Tibial nerve (tissue), 4 donors: ENCODE measurements at regions not wholly inside any gene's neighbourhood (a gene's known extent, or its start where the extent isn't known, plus 50 kb on each side); places are given as distances from the start of the nearest gene placed in this dataset.

Experiments
- EP300 ChIP-seq, 2 donors: sonication (generic); formaldehyde crosslinking; IDR thresholded peaks; one replicate each; pipeline ENCODE4 v1.6.1; 2017; ENCODE audit warnings: antibody characterized with exemption in 2 of 2, mild to moderate bottlenecking in 1 of 2
- POLR2A ChIP-seq, 2 donors: fragments of 450-650 bp; IDR thresholded peaks; one replicate each; pipeline ENCODE4 v1.6.1; 2017; ENCODE audit warnings: antibody characterized with exemption in 2 of 2, mild to moderate bottlenecking in 2 of 2, moderate library complexity in 2 of 2
- TF ChIP-seq, protein P1 (sequence below), 5 experiments: fragments of 200-600 bp in 3 of 5; fragments of 450-650 bp in 2 of 5; sonication (generic) in 3 of 5; IDR thresholded peaks; one replicate each; pipeline ENCODE4 v1.5.1; 2016 to 2019; ENCODE audit warnings: antibody characterized with exemption in 5 of 5, mild to moderate bottlenecking in 3 of 5, moderate library complexity in 2 of 5

DNA sequence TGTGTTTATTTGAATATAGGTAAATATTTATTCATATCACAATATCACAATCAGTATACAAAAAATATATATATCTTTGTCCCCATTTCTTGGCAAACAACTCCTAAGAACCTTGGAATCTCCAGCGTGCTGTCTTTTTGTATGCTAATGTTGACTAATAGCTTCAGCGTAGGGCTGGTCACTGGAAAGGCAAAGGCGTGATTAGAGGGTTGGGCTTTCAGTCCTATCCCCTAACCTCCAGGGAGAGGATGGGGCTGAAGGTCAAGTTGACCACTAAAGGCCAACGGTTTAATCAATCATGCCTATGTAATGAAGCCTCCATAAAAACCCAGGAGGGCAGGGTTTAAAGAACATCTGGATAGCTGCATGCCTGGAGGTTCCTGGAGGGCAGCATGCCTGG, 79.6 kb upstream of the BNC2 start:
- TF ChIP-seq EP300 (IDR thresholded peaks at IDR 0.05) (no peak), POLR2A (IDR thresholded peaks at IDR 0.05) (no peak)
- TF ChIP-seq, protein P1, sequence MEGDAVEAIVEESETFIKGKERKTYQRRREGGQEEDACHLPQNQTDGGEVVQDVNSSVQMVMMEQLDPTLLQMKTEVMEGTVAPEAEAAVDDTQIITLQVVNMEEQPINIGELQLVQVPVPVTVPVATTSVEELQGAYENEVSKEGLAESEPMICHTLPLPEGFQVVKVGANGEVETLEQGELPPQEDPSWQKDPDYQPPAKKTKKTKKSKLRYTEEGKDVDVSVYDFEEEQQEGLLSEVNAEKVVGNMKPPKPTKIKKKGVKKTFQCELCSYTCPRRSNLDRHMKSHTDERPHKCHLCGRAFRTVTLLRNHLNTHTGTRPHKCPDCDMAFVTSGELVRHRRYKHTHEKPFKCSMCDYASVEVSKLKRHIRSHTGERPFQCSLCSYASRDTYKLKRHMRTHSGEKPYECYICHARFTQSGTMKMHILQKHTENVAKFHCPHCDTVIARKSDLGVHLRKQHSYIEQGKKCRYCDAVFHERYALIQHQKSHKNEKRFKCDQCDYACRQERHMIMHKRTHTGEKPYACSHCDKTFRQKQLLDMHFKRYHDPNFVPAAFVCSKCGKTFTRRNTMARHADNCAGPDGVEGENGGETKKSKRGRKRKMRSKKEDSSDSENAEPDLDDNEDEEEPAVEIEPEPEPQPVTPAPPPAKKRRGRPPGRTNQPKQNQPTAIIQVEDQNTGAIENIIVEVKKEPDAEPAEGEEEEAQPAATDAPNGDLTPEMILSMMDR (IDR thresholded peaks at IDR 0.05): no peak
